ENCODE measurements at regions not wholly inside any gene's neighbourhood (a gene's known extent, or its start where the extent isn't known, plus 50 kb on each side); places are given as distances from the start of the nearest gene placed in this dataset.

GRCh38 chr16:52078716-52079655, 468.0 kb downstream of the TOX3 start:
- Mint-ChIP-seq H3K27ac (no peak overlapping the region), H3K9me3 (peaks cover 4% of the 10 kb centered on the region), H3K4me3 (no peak overlapping the region), H3K27me3 (no peaks in the 10 kb centered on the region), H3K36me3 (ENCODE audit: low read depth) (no peaks in the 10 kb centered on the region), H3K4me1 (no peaks in the 10 kb centered on the region)
- ATAC-seq (no peak), DNase-seq (no peak)

- Mint-ChIP-seq H3K36me3 (ENCODE audit: low read depth) (no peaks in the 10 kb centered on the region), H3K27ac (no peak overlapping the region), H3K4me1 (no peaks in the 10 kb centered on the region), H3K4me3 (no peak overlapping the region), H3K27me3 (no peaks in the 10 kb centered on the region), H3K9me3 (peaks cover 4% of the 10 kb centered on the region)
- no peak for DNase-seq
- ATAC-seq, result no peak
Measured at GRCh38 chr16:52077607-52078006, 469.3 kb downstream of the TOX3 start.

GRCh38 chr16:52076801-52077201, 470.1 kb downstream of the TOX3 start:
- Mint-ChIP-seq H3K4me3 (no peak overlapping the region), H3K27me3 (no peaks in the 10 kb centered on the region), H3K27ac (no peak overlapping the region), H3K36me3 (ENCODE audit: low read depth) (no peaks in the 10 kb centered on the region), H3K4me1 (no peaks in the 10 kb centered on the region), H3K9me3 (peaks cover 4% of the 10 kb centered on the region)
- DNase-seq, result no peak
- ATAC-seq, result no peak

- ATAC-seq (no peak), DNase-seq (no peak)
- Mint-ChIP-seq H3K4me3 (no peak overlapping the region), H3K36me3 (ENCODE audit: low read depth) (no peaks in the 10 kb centered on the region), H3K27ac (no peak overlapping the region), H3K9me3 (peaks cover 4% of the 10 kb centered on the region), H3K27me3 (no peaks in the 10 kb centered on the region), H3K4me1 (no peaks in the 10 kb centered on the region)
Measured at GRCh38 chr16:52076332-52076731, 470.6 kb downstream of the TOX3 start.

- Mint-ChIP-seq H3K36me3 (ENCODE audit: low read depth) (no peaks in the 10 kb centered on the region), H3K4me1 (no peaks in the 10 kb centered on the region), H3K4me3 (no peak overlapping the region), H3K27me3 (peaks cover 3% of the 10 kb centered on the region), H3K9me3 (no peaks in the 10 kb centered on the region), H3K27ac (no peak overlapping the region)
- no peak for ATAC-seq
- DNase-seq, result no peak
Measured at GRCh38 chr16:52074133-52074532, 472.8 kb downstream of the TOX3 start.

- H3K36me3 Mint-ChIP-seq (ENCODE audit: low read depth), result no peaks in the 10 kb centered on the region
- DNase-seq (no peak), ATAC-seq (no peak)
- peaks cover 3% of the 10 kb centered on the region for H3K27me3 Mint-ChIP-seq
- H3K4me3 Mint-ChIP-seq, result no peak overlapping the region
- H3K4me1 Mint-ChIP-seq, result no peaks in the 10 kb centered on the region
- H3K27ac Mint-ChIP-seq, result no peak overlapping the region
- H3K9me3 Mint-ChIP-seq, result no peaks in the 10 kb centered on the region
Measured at GRCh38 chr16:52073024-52073423, 473.9 kb downstream of the TOX3 start.

GRCh38 chr16:52071101-52071500, 475.8 kb downstream of the TOX3 start:
- DNase-seq, result no peak
- no peak for ATAC-seq
- no peak overlapping the region for H3K4me3 Mint-ChIP-seq
- H3K4me1 Mint-ChIP-seq, result no peaks in the 10 kb centered on the region
- H3K9me3 Mint-ChIP-seq, result no peaks in the 10 kb centered on the region
- no peaks in the 10 kb centered on the region for H3K36me3 Mint-ChIP-seq (ENCODE audit: low read depth)
- peaks cover 3% of the 10 kb centered on the region for H3K27me3 Mint-ChIP-seq
- H3K27ac Mint-ChIP-seq, result no peak overlapping the region

- no peak for ATAC-seq
- Mint-ChIP-seq H3K27me3 (peaks cover 3% of the 10 kb centered on the region), H3K27ac (no peak overlapping the region), H3K36me3 (ENCODE audit: low read depth) (no peaks in the 10 kb centered on the region), H3K9me3 (peaks cover 4% of the 10 kb centered on the region), H3K4me1 (no peaks in the 10 kb centered on the region), H3K4me3 (no peak overlapping the region)
- no peak for DNase-seq
Measured at GRCh38 chr16:52070341-52071057, 476.4 kb downstream of the TOX3 start.

- peaks cover 3% of the 10 kb centered on the region for H3K27me3 Mint-ChIP-seq
- DNase-seq, result no peak
- H3K4me3 Mint-ChIP-seq, result no peak overlapping the region
- no peaks in the 10 kb centered on the region for H3K36me3 Mint-ChIP-seq (ENCODE audit: low read depth)
- no peak for ATAC-seq
- no peak overlapping the region for H3K27ac Mint-ChIP-seq
- H3K4me1 Mint-ChIP-seq, result no peaks in the 10 kb centered on the region
- peaks cover 4% of the 10 kb centered on the region for H3K9me3 Mint-ChIP-seq
Measured at GRCh38 chr16:52069866-52070265, 477.1 kb downstream of the TOX3 start.

GRCh38 chr16:52068447-52069074, 478.4 kb downstream of the TOX3 start:
- peaks cover 3% of the 10 kb centered on the region for H3K27me3 Mint-ChIP-seq

GRCh38 chr16:52066962-52067361, 480.0 kb downstream of the TOX3 start:
- no peak for ATAC-seq

More at GRCh38 chr16:52068447-52069074, 478.4 kb downstream of the TOX3 start:
- H3K27ac Mint-ChIP-seq, result no peak overlapping the region
- no peak for ATAC-seq
- no peaks in the 10 kb centered on the region for H3K36me3 Mint-ChIP-seq (ENCODE audit: low read depth)
- DNase-seq, result no peak
- no peak overlapping the region for H3K4me3 Mint-ChIP-seq
- H3K4me1 Mint-ChIP-seq, result no peaks in the 10 kb centered on the region
- peaks cover 4% of the 10 kb centered on the region for H3K9me3 Mint-ChIP-seq

GRCh38 chr16:52056259-52056658, 490.7 kb downstream of the TOX3 start:
- DNase-seq, result no peak
- H3K4me1 Mint-ChIP-seq, result no peaks in the 10 kb centered on the region

More at GRCh38 chr16:52066962-52067361, 480.0 kb downstream of the TOX3 start:
- Mint-ChIP-seq H3K4me3 (no peak overlapping the region), H3K27me3 (peaks cover 3% of the 10 kb centered on the region), H3K27ac (no peak overlapping the region), H3K36me3 (ENCODE audit: low read depth) (no peaks in the 10 kb centered on the region), H3K9me3 (peaks cover 4% of the 10 kb centered on the region), H3K4me1 (no peaks in the 10 kb centered on the region)
- DNase-seq, result no peak

GRCh38 chr16:52055381-52055780, 491.6 kb downstream of the TOX3 start:
- ATAC-seq (no peak), DNase-seq (no peak)
- Mint-ChIP-seq H3K4me1 (no peaks in the 10 kb centered on the region), H3K4me3 (no peak overlapping the region), H3K27me3 (no peaks in the 10 kb centered on the region), H3K27ac (no peak overlapping the region), H3K9me3 (no peaks in the 10 kb centered on the region), H3K36me3 (ENCODE audit: low read depth) (no peaks in the 10 kb centered on the region)

More at GRCh38 chr16:52056259-52056658, 490.7 kb downstream of the TOX3 start:
- no peak overlapping the region for H3K4me3 Mint-ChIP-seq
- ATAC-seq, result no peak
- H3K9me3 Mint-ChIP-seq, result no peaks in the 10 kb centered on the region
- H3K36me3 Mint-ChIP-seq (ENCODE audit: low read depth), result no peaks in the 10 kb centered on the region
- H3K27ac Mint-ChIP-seq, result no peak overlapping the region
- no peaks in the 10 kb centered on the region for H3K27me3 Mint-ChIP-seq

GRCh38 chr16:52054326-52054725, 492.6 kb downstream of the TOX3 start:
- DNase-seq (no peak), ATAC-seq (no peak)
- Mint-ChIP-seq H3K27ac (no peak overlapping the region), H3K36me3 (ENCODE audit: low read depth) (no peaks in the 10 kb centered on the region), H3K27me3 (no peaks in the 10 kb centered on the region), H3K9me3 (no peaks in the 10 kb centered on the region), H3K4me1 (no peaks in the 10 kb centered on the region), H3K4me3 (no peak overlapping the region)
